ENCODE measurements at regions not wholly inside any gene's neighbourhood (a gene's known extent, or its start where the extent isn't known, plus 50 kb on each side); places are given as distances from the start of the nearest gene placed in this dataset.

- no peak for ATAC-seq (replicated peaks in 6 of 8)
- Histone ChIP-seq H3K4me1 (replicated peaks in 1 of 2) (no peaks in the 10 kb centered on the region), H3K4me3 (no peak overlapping the region), H3K27ac (no peak overlapping the region)
- in situ Hi-C loops (cut with MboI; ENCODE audit: low pct_unique_long_range_greater_than_20kb in 2 of 9, low sequenced_read_pairs in 9 of 9, unreplicated experiment in 9 of 9): no loop called here
- WGBS, 10 experiments: 0 to 60% (median 30%) methylated on average over 1 to 2 of the region's 4 CpGs; no CpG with 5 or more reads in 3 of the 10 experiments
Observed at GRCh38 chr3:139095803-139096466, 51.2 kb upstream of the PRR23C start.

- 0 to 60% (median 0%) methylated on average over 1 of the region's 1 CpG; no CpG with 5 or more reads in 5 of the 10 experiments for WGBS, 10 experiments
- Histone ChIP-seq H3K27ac (no peak overlapping the region), H3K4me1 (replicated peaks in 1 of 2) (peaks cover 0 to 3% of the 10 kb centered on the region in 2 donors), H3K4me3 (no peak overlapping the region)
- no peak for ATAC-seq (replicated peaks in 6 of 8)
- in situ Hi-C loops (cut with MboI; ENCODE audit: low pct_unique_long_range_greater_than_20kb in 2 of 9, low sequenced_read_pairs in 9 of 9, unreplicated experiment in 9 of 9): no loop called here
Observed at GRCh38 chr3:139096670-139097069, 52.0 kb upstream of the PRR23C start.

GRCh38 chr3:139098391-139098790 lies 53.7 kb upstream of the PRR23C start:
- in situ Hi-C loops (cut with MboI; ENCODE audit: low pct_unique_long_range_greater_than_20kb in 2 of 9, low sequenced_read_pairs in 9 of 9, unreplicated experiment in 9 of 9): no loop called here

GRCh38 chr3:139099968-139100817 lies 55.5 kb upstream of the PRR23C start:
- H3K27ac ChIP-seq: no peak overlapping the region

More at GRCh38 chr3:139098391-139098790, 53.7 kb upstream of the PRR23C start:
- Histone ChIP-seq H3K27ac (no peak overlapping the region), H3K4me3 (no peak overlapping the region), H3K4me1 (replicated peaks in 1 of 2) (peaks cover 0 to 3% of the 10 kb centered on the region in 2 donors)
- ATAC-seq (replicated peaks in 6 of 8): no peak
- 82 to 100% (median 91%) methylated on average over 1 of the region's 1 CpG; no CpG with 5 or more reads in 1 of the 10 experiments for whole genome bisulfite sequencing, 10 experiments

GRCh38 chr3:139100821-139101220 lies 56.1 kb upstream of the PRR23C start:
- in situ Hi-C loops (cut with MboI; ENCODE audit: low pct_unique_long_range_greater_than_20kb in 2 of 9, low sequenced_read_pairs in 9 of 9, unreplicated experiment in 9 of 9): loop anchor here in 5 of 9 experiments (10.0 to 25.0 kb wide), 2 partner anchors 211 to 214 kb away; no protein-coding TSS in a partner anchor
- 40 to 80% methylated on average over 1 of the region's 1 CpG; no CpG with 5 or more reads in 8 of the 10 experiments for WGBS, 10 experiments
- ATAC-seq (replicated peaks in 6 of 8): no peak
- Histone ChIP-seq H3K27ac (no peak overlapping the region), H3K4me3 (no peak overlapping the region), H3K4me1 (replicated peaks in 1 of 2) (peaks cover 0 to 3% of the 10 kb centered on the region in 2 donors)

More at GRCh38 chr3:139099968-139100817, 55.5 kb upstream of the PRR23C start:
- Histone ChIP-seq H3K4me1 (replicated peaks in 1 of 2) (peaks cover 0 to 3% of the 10 kb centered on the region in 2 donors), H3K4me3 (no peak overlapping the region)
- 20 to 100% (median 68%) methylated on average over 1 to 4 of the region's 5 CpGs; no CpG with 5 or more reads in 1 of the 10 experiments for WGBS, 10 experiments
- ATAC-seq (replicated peaks in 6 of 8): no peak
- in situ Hi-C loops (cut with MboI; ENCODE audit: low pct_unique_long_range_greater_than_20kb in 2 of 9, low sequenced_read_pairs in 9 of 9, unreplicated experiment in 9 of 9): loop anchor here in 5 of 9 experiments (10.0 to 25.0 kb wide), 2 partner anchors 212 to 215 kb away; no protein-coding TSS in a partner anchor

- WGBS, 10 experiments: 14 to 37% (median 27%) methylated on average over 1 to 2 of the region's 2 CpGs; no CpG with 5 or more reads in 7 of the 10 experiments
- H3K4me3 ChIP-seq: no peak overlapping the region
- peak in 2 of 8 experiments; percentile 26 to 30 for ATAC-seq (replicated peaks in 6 of 8)
- H3K27ac ChIP-seq: no peak overlapping the region
- in situ Hi-C loops (cut with MboI; ENCODE audit: low pct_unique_long_range_greater_than_20kb in 2 of 9, low sequenced_read_pairs in 9 of 9, unreplicated experiment in 9 of 9): loop anchor here in 5 of 9 experiments (10.0 to 25.0 kb wide), 2 partner anchors 211 to 213 kb away; no protein-coding TSS in a partner anchor
- H3K4me1 ChIP-seq (replicated peaks in 1 of 2): peaks cover 0 to 3% of the 10 kb centered on the region in 2 donors
Observed at GRCh38 chr3:139101396-139101795, 56.7 kb upstream of the PRR23C start.

- in situ Hi-C loops (cut with MboI; ENCODE audit: low pct_unique_long_range_greater_than_20kb in 2 of 9, low sequenced_read_pairs in 9 of 9, unreplicated experiment in 9 of 9): loop anchor here in 5 of 9 experiments (10.0 to 25.0 kb wide), 2 partner anchors 209 to 211 kb away; no protein-coding TSS in a partner anchor
- H3K4me1 ChIP-seq (replicated peaks in 1 of 2): peaks cover 0 to 3% of the 10 kb centered on the region in 2 donors
- H3K27ac ChIP-seq: no peak overlapping the region
- 33 to 100% (median 80%) methylated on average over 1 to 4 of the region's 4 CpGs; no CpG with 5 or more reads in 2 of the 10 experiments for WGBS, 10 experiments
- H3K4me3 ChIP-seq: no peak overlapping the region
- no peak for ATAC-seq (replicated peaks in 6 of 8)
Observed at GRCh38 chr3:139103484-139103883, 58.8 kb upstream of the PRR23C start.

GRCh38 chr3:139104062-139104461 lies 59.4 kb upstream of the PRR23C start:
- Histone ChIP-seq H3K4me1 (replicated peaks in 1 of 2) (peaks cover 0 to 3% of the 10 kb centered on the region in 2 donors), H3K27ac (no peak overlapping the region), H3K4me3 (no peak overlapping the region)
- in situ Hi-C loops (cut with MboI; ENCODE audit: low pct_unique_long_range_greater_than_20kb in 2 of 9, low sequenced_read_pairs in 9 of 9, unreplicated experiment in 9 of 9): loop anchor here in 5 of 9 experiments (10.0 to 25.0 kb wide), 2 partner anchors 208 to 211 kb away; no protein-coding TSS in a partner anchor
- no peak for ATAC-seq (replicated peaks in 6 of 8)
- WGBS, 10 experiments: 50 to 100% methylated on average over 2 of the region's 5 CpGs; no CpG with 5 or more reads in 8 of the 10 experiments

- WGBS, 10 experiments: 17 to 100% (median 76%) methylated on average over 1 to 3 of the region's 7 CpGs; no CpG with 5 or more reads in 4 of the 10 experiments
- Histone ChIP-seq H3K4me3 (no peak overlapping the region), H3K27ac (no peak overlapping the region), H3K4me1 (replicated peaks in 1 of 2) (peaks cover 0 to 3% of the 10 kb centered on the region in 2 donors)
- no peak for ATAC-seq (replicated peaks in 6 of 8)
- in situ Hi-C loops (cut with MboI; ENCODE audit: low pct_unique_long_range_greater_than_20kb in 2 of 9, low sequenced_read_pairs in 9 of 9, unreplicated experiment in 9 of 9): loop anchor here in 5 of 9 experiments (10.0 to 25.0 kb wide), 2 partner anchors 207 to 210 kb away; no protein-coding TSS in a partner anchor
Observed at GRCh38 chr3:139105154-139105702, 60.5 kb upstream of the PRR23C start.

GRCh38 chr3:139106013-139106932 lies 61.6 kb upstream of the PRR23C start:
- no peak for ATAC-seq (replicated peaks in 6 of 8)
- in situ Hi-C loops (cut with MboI; ENCODE audit: low pct_unique_long_range_greater_than_20kb in 2 of 9, low sequenced_read_pairs in 9 of 9, unreplicated experiment in 9 of 9): loop anchor here in 5 of 9 experiments (10.0 to 25.0 kb wide), 2 partner anchors 206 to 209 kb away; no protein-coding TSS in a partner anchor
- Histone ChIP-seq H3K27ac (no peak overlapping the region), H3K4me3 (no peak overlapping the region), H3K4me1 (replicated peaks in 1 of 2) (peaks cover 0 to 3% of the 10 kb centered on the region in 2 donors)
- 16 to 100% (median 63%) methylated on average over 1 to 5 of the region's 7 CpGs; no CpG with 5 or more reads in 3 of the 10 experiments for WGBS, 10 experiments

- 53 to 93% (median 75%) methylated on average over 1 to 7 of the region's 13 CpGs; no CpG with 5 or more reads in 4 of the 10 experiments for WGBS, 10 experiments
- H3K4me1 ChIP-seq (replicated peaks in 1 of 2): no peaks in the 10 kb centered on the region
- ATAC-seq (replicated peaks in 6 of 8): no peak
- H3K4me3 ChIP-seq: no peak overlapping the region
- no peak overlapping the region for H3K27ac ChIP-seq
- in situ Hi-C loops (cut with MboI; ENCODE audit: low pct_unique_long_range_greater_than_20kb in 2 of 9, low sequenced_read_pairs in 9 of 9, unreplicated experiment in 9 of 9): loop anchor here in 5 of 9 experiments (10.0 to 25.0 kb wide), 2 partner anchors 205 to 207 kb away; no protein-coding TSS in a partner anchor
Observed at GRCh38 chr3:139107424-139108252, 62.9 kb upstream of the PRR23C start.
